H9 (cell line): ENCODE measurements at regions not wholly inside any gene's neighbourhood (a gene's known extent, or its start where the extent isn't known, plus 50 kb on each side); places are given as distances from the start of the nearest gene placed in this dataset.

ENCODE experiments used
- DNase-seq: peaks from one replicate; pipeline ENCODE4 v3.0.0-alpha.2; 2017
- H2AFZ ChIP-seq: one replicate; pipeline ENCODE4 v1.6.1; 2013; ENCODE audit warnings: mild to moderate bottlenecking, low read length, control low read depth, moderate library complexity
- H2AK5ac ChIP-seq: 2 replicates; pipeline ENCODE4 v1.6.1; 2013; ENCODE audit warnings: low read length, control low read depth, mixed read lengths; ENCODE audit not compliant: insufficient read length
- H2BK120ac ChIP-seq: one replicate; pipeline ENCODE4 v1.6.1; 2013; ENCODE audit warnings: low read depth, mild to moderate bottlenecking, low read length, control low read depth, inconsistent platforms; ENCODE audit not compliant: poor library complexity, severe bottlenecking
- H2BK12ac ChIP-seq: 2 replicates; pipeline ENCODE4 v1.6.1; 2013; ENCODE audit warnings: low read length, control low read depth, mixed read lengths, low read depth; ENCODE audit not compliant: insufficient read length
- H2BK15ac ChIP-seq: 2 replicates; pipeline ENCODE4 v1.6.1; 2013; ENCODE audit warnings: low read depth, low read length, control low read depth
- H2BK20ac ChIP-seq: one replicate; pipeline ENCODE4 v1.6.1; 2013; ENCODE audit warnings: low read depth, mild to moderate bottlenecking, low read length, control low read depth, inconsistent platforms; ENCODE audit not compliant: poor library complexity, severe bottlenecking
- H2BK5ac ChIP-seq: 2 replicates; pipeline ENCODE4 v1.6.1; 2013; ENCODE audit warnings: low read length, control low read depth, mixed read lengths; ENCODE audit not compliant: insufficient read length
- H3K14ac ChIP-seq: 2 replicates; pipeline ENCODE4 v1.6.1; 2013; ENCODE audit warnings: low read length, control low read depth; ENCODE audit not compliant: insufficient read depth
- H3K18ac ChIP-seq: 2 replicates; pipeline ENCODE4 v1.6.1; 2013; ENCODE audit warnings: low read depth, mild to moderate bottlenecking, mixed read lengths, low read length, control low read depth; ENCODE audit not compliant: insufficient read length
- H3K23ac ChIP-seq: 2 replicates; pipeline ENCODE4 v1.6.1; 2013; ENCODE audit warnings: low read length, control low read depth, mixed read lengths, low read depth; ENCODE audit not compliant: insufficient read length
- H3K23me2 ChIP-seq: 2 replicates; pipeline ENCODE4 v1.6.1; 2013; ENCODE audit warnings: low read depth, mild to moderate bottlenecking, mixed read lengths, low read length, control low read depth; ENCODE audit not compliant: insufficient read length, poor library complexity, severe bottlenecking
- H3K27ac ChIP-seq: 2 replicates; pipeline ENCODE4 v1.5.1; 2013; ENCODE audit warnings: low read length, control low read depth, mixed read lengths, low read depth; ENCODE audit not compliant: insufficient read length
- H3K27me3 ChIP-seq: 2 replicates; pipeline ENCODE4 v1.6.1; 2013; ENCODE audit warnings: low read length, control low read depth, inconsistent platforms; ENCODE audit not compliant: insufficient read depth
- H3K4ac ChIP-seq: 2 replicates; pipeline ENCODE4 v1.6.1; 2013; ENCODE audit warnings: low read depth, mild to moderate bottlenecking, control low read depth, inconsistent platforms, low read length, moderate library complexity
- H3K4me1 ChIP-seq: 2 replicates; pipeline ENCODE4 v1.6.1; 2013; ENCODE audit warnings: low read length, control low read depth, inconsistent platforms; ENCODE audit not compliant: insufficient read depth
- H3K4me2 ChIP-seq: 2 replicates; pipeline ENCODE4 v1.6.1; 2013; ENCODE audit warnings: low read length, control low read depth, mixed read lengths; ENCODE audit not compliant: insufficient read length, insufficient read depth
- H3K56ac ChIP-seq: 2 replicates; pipeline ENCODE4 v1.6.1; 2013; ENCODE audit warnings: low read depth, mild to moderate bottlenecking, mixed read lengths, low read length, control low read depth; ENCODE audit not compliant: insufficient read length
- H3K79me1 ChIP-seq: 2 replicates; pipeline ENCODE4 v1.6.1; 2013; ENCODE audit warnings: low read depth, mild to moderate bottlenecking, moderate library complexity, low read length, control low read depth, inconsistent platforms; ENCODE audit not compliant: insufficient read depth, poor library complexity, severe bottlenecking
- H3K79me2 ChIP-seq: 2 replicates; pipeline ENCODE4 v1.6.1; 2013; ENCODE audit warnings: low read length, control low read depth, inconsistent platforms; ENCODE audit not compliant: insufficient read depth
- H3K9ac ChIP-seq: 2 replicates; pipeline ENCODE4 v1.6.1; 2013; ENCODE audit warnings: low read length, control low read depth, mixed read lengths; ENCODE audit not compliant: insufficient read length; ENCODE audit errors: extremely low read depth
- H3K9me3 ChIP-seq: one replicate; pipeline ENCODE4 v1.6.1; 2013; ENCODE audit warnings: low read depth, low read length, inconsistent platforms; ENCODE audit not compliant: control insufficient read depth
- H3T11ph ChIP-seq: one replicate; pipeline ENCODE4 v1.6.1; 2013; ENCODE audit warnings: mild to moderate bottlenecking, low read length, control low read depth, inconsistent platforms
- H4K20me1 ChIP-seq: one replicate; pipeline ENCODE4 v1.6.1; 2013; ENCODE audit not compliant: control insufficient read depth, insufficient read length, insufficient read depth
- H4K5ac ChIP-seq: 2 replicates; pipeline ENCODE4 v1.6.1; 2013; ENCODE audit warnings: low read depth, mild to moderate bottlenecking, mixed read lengths, low read length, control low read depth; ENCODE audit not compliant: insufficient read length
- H4K8ac ChIP-seq: replicated peaks from 2 replicates; pipeline ENCODE4 v1.6.1; 2013; ENCODE audit warnings: low read length, control low read depth, mixed read lengths, low read depth; ENCODE audit not compliant: insufficient read length
- H4K91ac ChIP-seq: 2 replicates; pipeline ENCODE4 v1.6.1; 2013; ENCODE audit warnings: low read depth, mild to moderate bottlenecking, moderate library complexity, mixed read lengths, low read length, control low read depth; ENCODE audit not compliant: insufficient read length
- H3K27ac Mint-ChIP-seq, 3 experiments: 2 replicates in 2 of 3; 3 replicates in 1 of 3; pipeline ENCODE4 v1.8.0; 2020 to 2021; ENCODE audit warnings: mixed read lengths in 3 of 3, mild to moderate bottlenecking in 1 of 3, moderate library complexity in 1 of 3
- H3K27me3 Mint-ChIP-seq: 2 replicates; pipeline ENCODE4 v1.8.0; 2021; ENCODE audit warnings: low read depth, mild to moderate bottlenecking, moderate library complexity, mixed read lengths
- H3K36me3 Mint-ChIP-seq, 3 experiments: 2 replicates in 2 of 3; 3 replicates in 1 of 3; pipeline ENCODE4 v1.8.0; 2020 to 2021; ENCODE audit warnings: low read depth in 3 of 3, mixed read lengths in 3 of 3; ENCODE audit not compliant: insufficient read depth in 1 of 3
- H3K4me1 Mint-ChIP-seq, 2 experiments: 2 replicates each; pipeline ENCODE4 v1.8.0; 2020; ENCODE audit warnings: mixed read lengths in 2 of 2
- H3K4me3 Mint-ChIP-seq, 2 experiments: 2 replicates in 1 of 2; 3 replicates in 1 of 2; pipeline ENCODE4 v1.8.0; 2020 to 2021; ENCODE audit warnings: mild to moderate bottlenecking in 2 of 2, mixed read lengths in 2 of 2, moderate library complexity in 1 of 2
- H3K9me3 Mint-ChIP-seq, 2 experiments: 2 replicates in 1 of 2; 3 replicates in 1 of 2; pipeline ENCODE4 v1.8.0; 2020; ENCODE audit warnings: mild to moderate bottlenecking in 2 of 2, mixed read lengths in 2 of 2, moderate library complexity in 1 of 2
- CTCF ChIP-seq: fragments of 200-600 bp; sonication (generic); conservative IDR thresholded peaks from 3 replicates; pipeline ENCODE4 v1.8.0; 2021; ENCODE audit warnings: antibody characterized with exemption, mild to moderate bottlenecking
- WGBS: extraction: QIAGEN DNeasy Blood & Tissue Kit; methylation state at CpG from one replicate; pipeline ENCODE4 v1.1.7; 2013; ENCODE audit warnings: missing lambda C conversion rate, low lambda C conversion rate, mixed read lengths; ENCODE audit not compliant: insufficient read length; ENCODE audit errors: extremely low coverage; 5-methylcytosine and 5-hydroxymethylcytosine counted together

GRCh38 chr9:110110154-110110553 lies 97.8 kb downstream of the C9orf152 start:
- no peak overlapping the region for H3K4ac ChIP-seq
- no peak overlapping the region for H3K4me2 ChIP-seq
- H3K9me3 Mint-ChIP-seq, result no peaks in the 10 kb centered on the region
- H4K91ac ChIP-seq, result no peak overlapping the region
- H3K79me2 ChIP-seq, result no peaks in the 10 kb centered on the region; the same call in 1 of the 2 replicates
- no peak overlapping the region for H3K9ac ChIP-seq
- H2AK5ac ChIP-seq, result no peak overlapping the region
- no peak overlapping the region for H3K27ac Mint-ChIP-seq
- DNase-seq, result no peak
- H3K56ac ChIP-seq, result no peak overlapping the region
- no peak for TF ChIP-seq CTCF
- H3K18ac ChIP-seq, result no peak overlapping the region
- H3K4me1 ChIP-seq, result peaks cover 11% of the 10 kb centered on the region
- no peaks in the 10 kb centered on the region; a peak in 1 of 7 replicates for H3K36me3 Mint-ChIP-seq
- H3T11ph ChIP-seq, result no peak overlapping the region
- H3K27me3 ChIP-seq, result no peaks in the 10 kb centered on the region
- H2BK20ac ChIP-seq, result no peak overlapping the region
- H2BK5ac ChIP-seq, result no peak overlapping the region
- H3K27me3 Mint-ChIP-seq, result no peaks in the 10 kb centered on the region
- no peak overlapping the region for H3K4me3 Mint-ChIP-seq
- no peak overlapping the region for H4K5ac ChIP-seq
- H3K79me1 ChIP-seq, result no peaks in the 10 kb centered on the region
- no peak overlapping the region for H2BK12ac ChIP-seq
- no peak overlapping the region; the same call in 1 of the 2 replicates for H2BK15ac ChIP-seq
- no CpG with 5 or more reads among the region's 2 CpGs for WGBS
- no peaks in the 10 kb centered on the region for H4K20me1 ChIP-seq
- H3K23ac ChIP-seq, result no peak overlapping the region
- no peak overlapping the region for H3K14ac ChIP-seq
- H3K23me2 ChIP-seq, result no peaks in the 10 kb centered on the region
- H4K8ac ChIP-seq, result no peak overlapping the region
- H3K9me3 ChIP-seq, result no peaks in the 10 kb centered on the region
- H3K27ac ChIP-seq, result no peak overlapping the region
- no peak overlapping the region for H2AFZ ChIP-seq
- H2BK120ac ChIP-seq, result no peak overlapping the region
- H3K4me1 Mint-ChIP-seq, result peaks cover 36 to 48% of the 10 kb centered on the region in 2 experiments
